ENCODE measurements at regions not wholly inside any gene's neighbourhood (a gene's known extent, or its start where the extent isn't known, plus 50 kb on each side); places are given as distances from the start of the nearest gene placed in this dataset.

DNA sequence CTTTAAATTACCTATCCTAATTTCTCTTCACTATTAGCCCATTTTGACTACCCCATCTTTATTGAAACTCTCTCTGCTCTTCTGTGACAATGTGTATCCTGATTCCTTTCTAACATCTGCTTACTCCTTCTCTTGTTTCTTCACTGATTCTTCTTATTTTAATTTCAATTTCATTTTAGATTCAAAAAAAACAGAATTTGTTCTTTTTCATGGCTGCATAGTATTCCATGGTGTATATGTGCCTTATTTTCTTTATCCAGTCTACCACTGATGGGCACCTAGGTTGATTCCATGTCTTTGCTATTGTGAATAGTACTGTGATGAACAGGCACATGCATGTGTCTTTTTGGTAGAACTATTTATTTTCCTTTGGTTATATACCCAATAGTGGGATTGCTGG lies 120.0 kb upstream of the VAMP7 start:
- Histone ChIP-seq H3K36me3 (ENCODE audit: low read depth) (no peaks in the 10 kb centered on the region), H3K27ac (ENCODE audit: poor library complexity, severe bottlenecking) (no peak overlapping the region), H3K27me3 (ENCODE audit: insufficient read depth, poor library complexity, severe bottlenecking) (no peaks in the 10 kb centered on the region), H3K4me1 (ENCODE audit: insufficient read depth, poor library complexity, severe bottlenecking) (no peaks in the 10 kb centered on the region), H3K9me3 (ENCODE audit: severe bottlenecking) (no peaks in the 10 kb centered on the region), H3K4me3 (ENCODE audit: severe bottlenecking) (no peak overlapping the region)
- no peak for DNase-seq (ENCODE audit: low spot score)
- TF ChIP-seq, protein P1, sequence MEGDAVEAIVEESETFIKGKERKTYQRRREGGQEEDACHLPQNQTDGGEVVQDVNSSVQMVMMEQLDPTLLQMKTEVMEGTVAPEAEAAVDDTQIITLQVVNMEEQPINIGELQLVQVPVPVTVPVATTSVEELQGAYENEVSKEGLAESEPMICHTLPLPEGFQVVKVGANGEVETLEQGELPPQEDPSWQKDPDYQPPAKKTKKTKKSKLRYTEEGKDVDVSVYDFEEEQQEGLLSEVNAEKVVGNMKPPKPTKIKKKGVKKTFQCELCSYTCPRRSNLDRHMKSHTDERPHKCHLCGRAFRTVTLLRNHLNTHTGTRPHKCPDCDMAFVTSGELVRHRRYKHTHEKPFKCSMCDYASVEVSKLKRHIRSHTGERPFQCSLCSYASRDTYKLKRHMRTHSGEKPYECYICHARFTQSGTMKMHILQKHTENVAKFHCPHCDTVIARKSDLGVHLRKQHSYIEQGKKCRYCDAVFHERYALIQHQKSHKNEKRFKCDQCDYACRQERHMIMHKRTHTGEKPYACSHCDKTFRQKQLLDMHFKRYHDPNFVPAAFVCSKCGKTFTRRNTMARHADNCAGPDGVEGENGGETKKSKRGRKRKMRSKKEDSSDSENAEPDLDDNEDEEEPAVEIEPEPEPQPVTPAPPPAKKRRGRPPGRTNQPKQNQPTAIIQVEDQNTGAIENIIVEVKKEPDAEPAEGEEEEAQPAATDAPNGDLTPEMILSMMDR (IDR thresholded peaks at IDR 0.05; ENCODE audit: poor library complexity, severe bottlenecking), result no peak
- no peak for ATAC-seq (ENCODE audit: low read depth)

DNA sequence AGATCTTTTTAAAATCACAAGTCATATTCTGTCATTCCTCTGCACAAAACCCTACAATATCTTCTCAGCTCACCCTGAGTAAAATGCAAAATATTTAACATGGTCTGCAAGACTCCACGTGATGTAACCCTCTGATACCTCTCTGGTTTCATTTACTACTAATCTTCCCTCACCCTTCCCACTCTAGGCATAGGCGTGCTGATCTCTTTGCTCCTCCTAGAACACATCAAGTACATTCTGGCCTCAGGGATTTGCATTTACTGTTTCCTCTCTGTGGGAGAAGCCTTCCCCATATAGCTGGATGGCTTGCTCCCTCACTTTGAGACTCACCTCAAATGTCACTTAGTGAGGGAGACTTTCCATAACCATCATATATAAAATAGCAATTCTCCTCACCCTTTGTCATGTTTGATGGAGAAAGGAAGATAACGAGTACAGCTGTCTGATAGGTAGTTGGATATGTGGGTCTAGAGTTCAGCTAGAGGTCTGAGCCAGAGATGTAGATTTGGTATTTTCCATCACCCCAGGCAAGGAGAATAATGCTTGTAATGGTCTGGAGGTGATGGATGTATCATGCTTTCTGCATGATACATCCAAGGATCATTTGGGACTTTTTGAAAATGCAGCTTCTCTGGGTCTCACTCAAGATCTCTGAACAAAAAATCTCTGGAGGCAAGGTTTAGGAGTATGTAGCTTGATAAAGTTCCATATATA lies 123.9 kb upstream of the VAMP7 start:
- H3K36me3 ChIP-seq (ENCODE audit: low read depth), result no peaks in the 10 kb centered on the region
- ATAC-seq (ENCODE audit: low read depth) (no peak), DNase-seq (ENCODE audit: low spot score) (no peak)
- TF ChIP-seq, protein P1 (IDR thresholded peaks at IDR 0.05; ENCODE audit: poor library complexity, severe bottlenecking), result no peak
- no peak overlapping the region for H3K4me3 ChIP-seq (ENCODE audit: severe bottlenecking)
- H3K27me3 ChIP-seq (ENCODE audit: insufficient read depth, poor library complexity, severe bottlenecking), result no peaks in the 10 kb centered on the region
- H3K4me1 ChIP-seq (ENCODE audit: insufficient read depth, poor library complexity, severe bottlenecking), result no peaks in the 10 kb centered on the region
- H3K9me3 ChIP-seq (ENCODE audit: severe bottlenecking), result no peaks in the 10 kb centered on the region
- H3K27ac ChIP-seq (ENCODE audit: poor library complexity, severe bottlenecking), result no peak overlapping the region

DNA sequence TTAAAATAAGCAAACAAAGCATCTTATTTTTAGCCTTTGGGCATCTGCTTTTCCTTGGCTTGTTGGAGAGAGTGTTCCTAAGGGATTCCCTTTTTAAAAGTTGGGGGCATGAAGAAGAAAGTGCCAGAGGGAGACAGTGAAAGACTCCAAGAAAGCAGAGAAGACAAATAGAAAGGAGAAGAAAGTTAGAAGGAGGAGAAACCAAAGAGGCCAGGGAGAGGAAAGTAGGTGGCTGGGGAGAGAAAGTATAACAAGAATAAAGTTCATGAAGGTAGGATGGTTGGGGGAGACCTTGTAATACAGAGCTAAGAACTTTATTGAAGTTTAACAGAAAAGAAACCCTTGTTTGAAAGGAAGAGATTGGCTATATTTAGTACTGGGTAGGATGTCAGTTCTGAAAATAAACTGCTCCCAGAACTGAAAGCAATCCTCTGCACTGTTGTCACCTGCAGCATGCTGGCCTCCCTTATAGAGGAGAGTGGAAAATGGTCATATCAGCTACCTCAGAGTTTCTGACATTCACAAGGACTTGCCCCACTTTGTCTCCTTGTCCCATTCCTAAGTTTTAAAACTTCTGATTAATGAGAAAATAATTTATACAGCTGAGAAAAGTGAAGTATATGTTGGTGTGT lies 125.3 kb upstream of the VAMP7 start:
- H3K4me1 ChIP-seq (ENCODE audit: insufficient read depth, poor library complexity, severe bottlenecking), result no peaks in the 10 kb centered on the region
- DNase-seq (ENCODE audit: low spot score) (no peak), ATAC-seq (ENCODE audit: low read depth) (no peak)
- no peaks in the 10 kb centered on the region for H3K9me3 ChIP-seq (ENCODE audit: severe bottlenecking)
- H3K36me3 ChIP-seq (ENCODE audit: low read depth), result no peaks in the 10 kb centered on the region
- TF ChIP-seq, protein P1 (IDR thresholded peaks at IDR 0.05; ENCODE audit: poor library complexity, severe bottlenecking), result no peak
- H3K27ac ChIP-seq (ENCODE audit: poor library complexity, severe bottlenecking), result no peak overlapping the region
- H3K4me3 ChIP-seq (ENCODE audit: severe bottlenecking), result no peak overlapping the region
- H3K27me3 ChIP-seq (ENCODE audit: insufficient read depth, poor library complexity, severe bottlenecking), result no peaks in the 10 kb centered on the region

GRCh38 chrX:155751131-155751530 lies 130.0 kb upstream of the VAMP7 start:
- H3K36me3 ChIP-seq (ENCODE audit: low read depth), result no peaks in the 10 kb centered on the region
- H3K27me3 ChIP-seq (ENCODE audit: insufficient read depth, poor library complexity, severe bottlenecking), result no peaks in the 10 kb centered on the region
- H3K4me1 ChIP-seq (ENCODE audit: insufficient read depth, poor library complexity, severe bottlenecking), result no peaks in the 10 kb centered on the region
- H3K9me3 ChIP-seq (ENCODE audit: severe bottlenecking), result peaks cover 4% of the 10 kb centered on the region
- H3K4me3 ChIP-seq (ENCODE audit: severe bottlenecking), result no peak overlapping the region
- no peak for ATAC-seq (ENCODE audit: low read depth)
- TF ChIP-seq, protein P1 (IDR thresholded peaks at IDR 0.05; ENCODE audit: poor library complexity, severe bottlenecking), result no peak
- H3K27ac ChIP-seq (ENCODE audit: poor library complexity, severe bottlenecking), result no peak overlapping the region
- no peak for DNase-seq (ENCODE audit: low spot score)

DNA sequence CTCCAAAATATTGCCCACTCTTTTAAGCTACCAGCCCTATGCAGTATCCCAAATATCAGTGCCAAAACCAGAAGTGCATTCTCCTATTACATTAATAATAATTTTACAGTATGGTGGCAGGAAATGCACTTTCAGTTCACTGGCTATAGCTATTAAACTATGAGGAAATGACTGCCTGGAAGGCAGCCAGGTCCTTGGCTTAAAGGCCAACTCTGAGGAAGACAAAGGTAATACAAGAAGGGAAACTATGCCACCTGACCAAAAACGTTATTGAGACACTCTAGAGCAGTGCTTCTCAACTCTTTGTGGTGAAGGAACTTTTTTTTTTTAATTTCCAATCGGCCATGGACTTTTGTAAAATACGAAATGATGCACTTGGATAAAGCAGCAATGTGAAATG lies 133.6 kb upstream of the VAMP7 start:
- peak; percentile 46; the same call in 1 of the 3 replicates for ATAC-seq (ENCODE audit: low read depth)
- Histone ChIP-seq H3K4me3 (ENCODE audit: severe bottlenecking) (no peak overlapping the region), H3K4me1 (ENCODE audit: insufficient read depth, poor library complexity, severe bottlenecking) (peaks cover 3% of the 10 kb centered on the region), H3K27me3 (ENCODE audit: insufficient read depth, poor library complexity, severe bottlenecking) (no peaks in the 10 kb centered on the region), H3K9me3 (ENCODE audit: severe bottlenecking) (peaks cover 4% of the 10 kb centered on the region), H3K36me3 (ENCODE audit: low read depth) (no peaks in the 10 kb centered on the region), H3K27ac (ENCODE audit: poor library complexity, severe bottlenecking) (no peak overlapping the region)
- no peak for DNase-seq (ENCODE audit: low spot score)
- TF ChIP-seq, protein P1 (IDR thresholded peaks at IDR 0.05; ENCODE audit: poor library complexity, severe bottlenecking), result no peak

All from RWPE2 (cell line).